Stimulated activated CD8-positive, alpha-beta memory T cell treated with anti-CD3 and anti-CD28 coated beads, Interleukin-4, amount 100 ng/mL, for 24 hours (primary cell): ENCODE measurements at regions not wholly inside any gene's neighbourhood (a gene's known extent, or its start where the extent isn't known, plus 50 kb on each side); places are given as distances from the start of the nearest gene placed in this dataset.

Source experiments
- DNase-seq: peaks from one replicate; pipeline ENCODE4 v3.0.0-alpha.2; 2020; ENCODE audit warnings: low read depth

GRCh38 chr3:117304681-117305080 lies 595.1 kb downstream of the TUSC7 start:
- DNase-seq: no peak

GRCh38 chr3:117305681-117306080 lies 596.1 kb downstream of the TUSC7 start:
- no peak for DNase-seq

- DNase-seq: no peak
These were observed 596.7 kb downstream of the TUSC7 start for GRCh38 chr3:117306299-117306698.

- DNase-seq: no peak
These were observed 598.8 kb downstream of the TUSC7 start for GRCh38 chr3:117308353-117308752.

GRCh38 chr3:117308756-117309155 lies 599.2 kb downstream of the TUSC7 start:
- no peak for DNase-seq

GRCh38 chr3:117310536-117310935 lies 601.0 kb downstream of the TUSC7 start:
- no peak for DNase-seq

- DNase-seq: no peak
These were observed 605.0 kb downstream of the TUSC7 start for GRCh38 chr3:117314441-117315150.

- no peak for DNase-seq
These were observed 613.3 kb downstream of the TUSC7 start for GRCh38 chr3:117322866-117323265.

- no peak for DNase-seq
These were observed 637.3 kb downstream of the TUSC7 start for GRCh38 chr3:117346901-117347300.

- no peak for DNase-seq
These were observed 639.3 kb downstream of the TUSC7 start for GRCh38 chr3:117348884-117349283.

GRCh38 chr3:117349566-117349965 lies 640.0 kb downstream of the TUSC7 start:
- no peak for DNase-seq

GRCh38 chr3:117350371-117350770 lies 640.8 kb downstream of the TUSC7 start:
- DNase-seq: no peak

- DNase-seq: no peak
These were observed 646.0 kb downstream of the TUSC7 start for GRCh38 chr3:117355566-117355965.

GRCh38 chr3:117356091-117356705 lies 646.6 kb downstream of the TUSC7 start:
- DNase-seq: no peak

- no peak for DNase-seq
These were observed 649.2 kb downstream of the TUSC7 start for GRCh38 chr3:117358717-117359314.

- DNase-seq: no peak
These were observed 657.0 kb downstream of the TUSC7 start for GRCh38 chr3:117366574-117366973.

- DNase-seq: no peak
These were observed 658.3 kb downstream of the TUSC7 start for GRCh38 chr3:117367861-117368260.

- DNase-seq: no peak
These were observed 671.1 kb downstream of the TUSC7 start for GRCh38 chr3:117380631-117381030.

GRCh38 chr3:117393119-117393518 lies 683.5 kb downstream of the TUSC7 start:
- no peak for DNase-seq

- DNase-seq: no peak
These were observed 688.7 kb downstream of the TUSC7 start for GRCh38 chr3:117398141-117398899.

- DNase-seq: no peak
These were observed 689.9 kb downstream of the TUSC7 start for GRCh38 chr3:117399311-117400078.

- DNase-seq: no peak
These were observed 690.7 kb downstream of the TUSC7 start for GRCh38 chr3:117400303-117400702.
